ENCODE measurements at regions not wholly inside any gene's neighbourhood (a gene's known extent, or its start where the extent isn't known, plus 50 kb on each side); places are given as distances from the start of the nearest gene placed in this dataset.

DNA sequence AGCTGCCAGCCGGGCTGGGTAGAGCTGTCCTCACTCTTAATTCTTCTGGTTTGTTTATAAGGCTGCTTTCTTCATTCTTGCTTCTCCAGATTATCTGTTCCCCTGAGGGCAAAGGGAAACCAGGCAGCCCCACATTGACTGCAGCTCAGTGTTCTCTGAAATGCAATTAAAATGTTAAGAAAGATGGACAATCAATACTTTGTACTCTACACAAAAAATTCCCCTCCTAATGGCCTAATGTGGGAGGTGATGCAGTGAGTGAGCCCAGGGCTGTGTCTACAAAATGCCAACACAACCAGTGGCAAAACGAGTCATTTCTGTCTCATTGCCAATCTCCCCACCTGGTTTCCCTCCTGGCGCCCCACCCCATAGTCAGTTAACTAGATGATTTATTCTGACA lies 541.7 kb upstream of the RAB6C start:
- H3K36me3 ChIP-seq (replicated peaks; ENCODE audit: low read depth, low read length) = no peaks in the 10 kb centered on the region
- H3K9me3 ChIP-seq (ENCODE audit: insufficient read depth, low read length) = no peaks in the 10 kb centered on the region
- H3K79me2 ChIP-seq (ENCODE audit: low read length) = no peaks in the 10 kb centered on the region
- TF ChIP-seq, protein P1, sequence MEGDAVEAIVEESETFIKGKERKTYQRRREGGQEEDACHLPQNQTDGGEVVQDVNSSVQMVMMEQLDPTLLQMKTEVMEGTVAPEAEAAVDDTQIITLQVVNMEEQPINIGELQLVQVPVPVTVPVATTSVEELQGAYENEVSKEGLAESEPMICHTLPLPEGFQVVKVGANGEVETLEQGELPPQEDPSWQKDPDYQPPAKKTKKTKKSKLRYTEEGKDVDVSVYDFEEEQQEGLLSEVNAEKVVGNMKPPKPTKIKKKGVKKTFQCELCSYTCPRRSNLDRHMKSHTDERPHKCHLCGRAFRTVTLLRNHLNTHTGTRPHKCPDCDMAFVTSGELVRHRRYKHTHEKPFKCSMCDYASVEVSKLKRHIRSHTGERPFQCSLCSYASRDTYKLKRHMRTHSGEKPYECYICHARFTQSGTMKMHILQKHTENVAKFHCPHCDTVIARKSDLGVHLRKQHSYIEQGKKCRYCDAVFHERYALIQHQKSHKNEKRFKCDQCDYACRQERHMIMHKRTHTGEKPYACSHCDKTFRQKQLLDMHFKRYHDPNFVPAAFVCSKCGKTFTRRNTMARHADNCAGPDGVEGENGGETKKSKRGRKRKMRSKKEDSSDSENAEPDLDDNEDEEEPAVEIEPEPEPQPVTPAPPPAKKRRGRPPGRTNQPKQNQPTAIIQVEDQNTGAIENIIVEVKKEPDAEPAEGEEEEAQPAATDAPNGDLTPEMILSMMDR (IDR thresholded peaks at IDR 0.05; ENCODE audit: low read depth, low read length) = no peak
- TF ChIP-seq EZH2phosphoT487 (IDR thresholded peaks at IDR 0.05; ENCODE audit: low read depth) = no peak
- no peak overlapping the region for H3K9ac ChIP-seq (ENCODE audit: low read length)
- no peak overlapping the region for H3K4me3 ChIP-seq (ENCODE audit: low read length)
- no peak overlapping the region for H2AFZ ChIP-seq (ENCODE audit: low read depth, low read length)
- H3K4me1 ChIP-seq (ENCODE audit: low read length) = peaks cover 6% of the 10 kb centered on the region
- H3K27ac ChIP-seq (ENCODE audit: low read length) = no peak overlapping the region
- H3K4me2 ChIP-seq (ENCODE audit: low read length) = no peak overlapping the region
- H4K20me1 ChIP-seq (ENCODE audit: insufficient read depth, low read length) = no peaks in the 10 kb centered on the region
- H3K27me3 ChIP-seq (ENCODE audit: low read depth, low read length) = no peaks in the 10 kb centered on the region

DNA sequence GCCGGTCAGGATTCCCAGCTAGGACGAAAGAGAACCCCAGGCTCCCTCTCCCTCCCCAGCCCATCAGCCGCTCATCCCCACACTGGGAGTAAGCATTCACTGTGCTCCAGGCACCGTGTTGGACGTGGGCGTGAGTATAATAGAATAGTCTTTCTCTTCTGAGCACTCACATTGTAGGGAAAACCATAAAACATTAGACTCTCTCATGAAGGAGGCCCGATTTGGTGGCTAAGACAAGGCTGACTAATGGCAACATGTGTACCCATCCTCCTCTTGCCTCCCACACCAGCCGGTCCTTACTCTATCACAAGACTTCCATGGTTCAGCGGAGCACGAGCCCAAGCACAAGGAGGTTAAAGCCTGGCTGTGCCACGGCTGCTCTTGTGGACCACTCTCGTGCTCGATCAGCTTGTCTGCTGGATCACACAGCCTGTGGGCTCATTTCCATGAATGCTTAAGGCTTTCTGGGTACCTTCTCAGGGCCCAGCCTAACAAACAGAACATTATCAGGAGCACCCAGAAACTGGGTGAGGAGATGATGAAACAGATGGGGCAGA lies 540.9 kb upstream of the RAB6C start:
- Histone ChIP-seq H4K20me1 (ENCODE audit: insufficient read depth, low read length) (no peaks in the 10 kb centered on the region), H3K79me2 (ENCODE audit: low read length) (no peaks in the 10 kb centered on the region), H2AFZ (ENCODE audit: low read depth, low read length) (no peak overlapping the region), H3K27me3 (ENCODE audit: low read depth, low read length) (no peaks in the 10 kb centered on the region), H3K4me2 (ENCODE audit: low read length) (no peak overlapping the region), H3K27ac (ENCODE audit: low read length) (no peak overlapping the region), H3K4me1 (ENCODE audit: low read length) (peaks cover 6% of the 10 kb centered on the region), H3K9ac (ENCODE audit: low read length) (no peak overlapping the region), H3K4me3 (ENCODE audit: low read length) (no peak overlapping the region), H3K36me3 (replicated peaks; ENCODE audit: low read depth, low read length) (no peaks in the 10 kb centered on the region), H3K9me3 (ENCODE audit: insufficient read depth, low read length) (no peaks in the 10 kb centered on the region)
- no peak for TF ChIP-seq EZH2phosphoT487 (IDR thresholded peaks at IDR 0.05; ENCODE audit: low read depth)
- TF ChIP-seq, protein P1 (IDR thresholded peaks at IDR 0.05; ENCODE audit: low read depth, low read length) = no peak

DNA sequence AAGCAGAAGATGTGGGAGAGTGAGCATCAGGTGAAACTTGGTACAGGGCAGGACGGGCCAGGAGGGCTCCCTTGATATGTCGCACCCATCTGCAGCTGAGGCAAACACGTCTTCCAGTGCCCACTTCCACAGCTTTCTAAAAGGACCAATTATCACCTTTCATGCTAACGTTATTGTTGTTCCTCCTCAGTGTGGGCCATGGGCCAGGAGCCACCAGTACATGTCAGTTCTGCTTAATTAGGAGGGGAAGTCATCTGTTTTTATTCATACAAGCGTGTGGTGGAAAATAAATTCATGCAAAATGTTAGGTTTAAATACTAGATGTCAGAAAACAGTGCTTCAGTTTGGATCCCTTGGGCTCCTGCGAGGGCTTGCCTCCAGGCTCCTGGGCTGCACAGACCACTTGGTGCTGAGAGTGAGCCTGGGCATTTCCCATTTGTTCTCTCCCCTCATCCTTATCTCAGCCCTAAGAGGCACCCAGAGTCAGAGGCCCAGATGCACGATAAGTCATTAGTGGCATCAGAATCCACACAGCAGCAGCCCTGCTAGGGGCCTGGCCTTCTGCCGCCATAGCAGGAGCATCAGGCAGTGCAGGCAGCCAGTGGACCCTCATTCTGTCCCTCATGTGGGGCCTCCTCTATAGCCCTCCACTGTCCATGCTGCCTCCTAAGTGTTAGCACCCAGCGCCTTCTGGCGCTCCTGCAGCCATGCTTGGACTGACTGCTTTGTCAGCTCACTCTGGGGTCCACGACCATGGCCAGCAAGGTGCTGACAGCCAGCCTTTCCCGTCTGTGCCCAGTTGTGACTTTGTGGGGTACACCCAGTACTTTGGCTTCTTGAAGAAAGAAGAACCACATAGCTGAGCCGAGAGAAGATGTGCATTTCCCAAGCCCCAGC lies 539.8 kb upstream of the RAB6C start:
- peaks cover 6% of the 10 kb centered on the region for H3K4me1 ChIP-seq (ENCODE audit: low read length)
- H3K4me3 ChIP-seq (ENCODE audit: low read length) = no peak overlapping the region
- H3K9ac ChIP-seq (ENCODE audit: low read length) = no peak overlapping the region
- H3K4me2 ChIP-seq (ENCODE audit: low read length) = no peak overlapping the region
- no peaks in the 10 kb centered on the region for H3K9me3 ChIP-seq (ENCODE audit: insufficient read depth, low read length)
- H3K79me2 ChIP-seq (ENCODE audit: low read length) = no peaks in the 10 kb centered on the region
- no peak overlapping the region for H3K27ac ChIP-seq (ENCODE audit: low read length)
- no peaks in the 10 kb centered on the region for H4K20me1 ChIP-seq (ENCODE audit: insufficient read depth, low read length)
- no peaks in the 10 kb centered on the region for H3K36me3 ChIP-seq (replicated peaks; ENCODE audit: low read depth, low read length)
- H3K27me3 ChIP-seq (ENCODE audit: low read depth, low read length) = no peaks in the 10 kb centered on the region
- no peak overlapping the region for H2AFZ ChIP-seq (ENCODE audit: low read depth, low read length)
- TF ChIP-seq, protein P1 (IDR thresholded peaks at IDR 0.05; ENCODE audit: low read depth, low read length) = no peak
- no peak for TF ChIP-seq EZH2phosphoT487 (IDR thresholded peaks at IDR 0.05; ENCODE audit: low read depth)

DNA sequence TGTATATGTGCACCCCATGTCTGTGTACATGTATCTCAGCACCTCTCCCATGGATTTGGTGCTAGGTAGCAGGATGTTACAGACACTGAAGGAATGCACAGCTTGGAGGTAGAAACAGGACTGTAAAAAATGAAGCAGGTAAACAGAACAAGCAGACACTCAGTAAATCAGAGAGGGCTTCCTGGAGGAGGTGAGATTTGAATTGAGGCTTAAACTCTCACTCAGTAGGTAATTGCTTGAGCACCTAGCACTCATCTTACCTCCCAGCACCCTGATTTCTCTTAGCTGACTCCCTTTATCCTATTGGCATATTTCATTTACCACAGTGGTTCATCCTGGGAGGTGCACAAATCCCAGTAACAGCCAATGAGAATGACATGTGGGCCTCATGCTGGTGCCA lies 537.9 kb upstream of the RAB6C start:
- H3K4me1 ChIP-seq (ENCODE audit: low read length) = peaks cover 6% of the 10 kb centered on the region
- no peaks in the 10 kb centered on the region for H3K27me3 ChIP-seq (ENCODE audit: low read depth, low read length)
- H3K4me3 ChIP-seq (ENCODE audit: low read length) = no peak overlapping the region
- no peak overlapping the region for H3K4me2 ChIP-seq (ENCODE audit: low read length)
- H3K36me3 ChIP-seq (replicated peaks; ENCODE audit: low read depth, low read length) = no peaks in the 10 kb centered on the region
- no peaks in the 10 kb centered on the region for H4K20me1 ChIP-seq (ENCODE audit: insufficient read depth, low read length)
- TF ChIP-seq, protein P1 (IDR thresholded peaks at IDR 0.05; ENCODE audit: low read depth, low read length) = no peak
- no peak for TF ChIP-seq EZH2phosphoT487 (IDR thresholded peaks at IDR 0.05; ENCODE audit: low read depth)
- H3K79me2 ChIP-seq (ENCODE audit: low read length) = no peaks in the 10 kb centered on the region
- no peaks in the 10 kb centered on the region for H3K9me3 ChIP-seq (ENCODE audit: insufficient read depth, low read length)
- H3K27ac ChIP-seq (ENCODE audit: low read length) = no peak overlapping the region
- no peak overlapping the region for H3K9ac ChIP-seq (ENCODE audit: low read length)
- H2AFZ ChIP-seq (ENCODE audit: low read depth, low read length) = no peak overlapping the region
